Keratinocyte (primary cell): ENCODE measurements at regions not wholly inside any gene's neighbourhood (a gene's known extent, or its start where the extent isn't known, plus 50 kb on each side); places are given as distances from the start of the nearest gene placed in this dataset.

Experiments used
- DNase-seq: peaks from one replicate; pipeline ENCODE4 v3.0.0-alpha.2; 2011; ENCODE audit warnings: low read depth, missing footprints, low spot score
- FAIRE-seq: peaks from 2 replicates; lab custom pipeline; 2011; peaks lifted over from hg19 to GRCh38; lab: Jason Lieb, UNC
- H2AFZ ChIP-seq: 2 replicates; pipeline ENCODE4 v1.6.0; 2012; ENCODE audit warnings: low read length, control low read depth, inconsistent platforms; ENCODE audit not compliant: control insufficient read depth
- H3K27ac ChIP-seq: 2 replicates; pipeline ENCODE4 v1.5.1; 2011; ENCODE audit warnings: low read length; ENCODE audit not compliant: control insufficient read depth, insufficient read depth
- H3K27me3 ChIP-seq: 3 replicates; pipeline ENCODE4 v1.6.0; 2011; ENCODE audit warnings: low read length; ENCODE audit not compliant: control insufficient read depth, insufficient read depth; ENCODE audit errors: extremely low read depth
- H3K36me3 ChIP-seq, 2 experiments: 2 replicates in 1 of 2; 3 replicates in 1 of 2; pipeline ENCODE4 v1.5.1; 2011; ENCODE audit warnings: low read length in 2 of 2, mild to moderate bottlenecking in 1 of 2; ENCODE audit not compliant: control insufficient read depth in 2 of 2, insufficient read depth in 2 of 2; ENCODE audit errors: extremely low read depth in 1 of 2
- H3K4me1 ChIP-seq: 3 replicates; pipeline ENCODE4 v1.5.1; 2011; ENCODE audit warnings: low read length; ENCODE audit not compliant: control insufficient read depth, insufficient read depth; ENCODE audit errors: extremely low read depth
- H3K4me2 ChIP-seq: 3 replicates; pipeline ENCODE4 v1.6.0; 2011; ENCODE audit warnings: low read depth, low read length; ENCODE audit not compliant: control insufficient read depth, insufficient read depth; ENCODE audit errors: extremely low read depth
- H3K4me3 ChIP-seq, 3 experiments: fragments of 200-600 bp in 1 of 3; sonication (generic) in 1 of 3; 2 replicates in 2 of 3; 3 replicates in 1 of 3; pipeline ENCODE4 v1.5.1; 2011 to 2016; ENCODE audit warnings: low read length in 3 of 3, mild to moderate bottlenecking in 3 of 3, control low read depth in 2 of 3, inconsistent platforms in 1 of 3, low read depth in 1 of 3, mixed read lengths in 1 of 3, mixed run types in 1 of 3, moderate library complexity in 1 of 3; ENCODE audit not compliant: control insufficient read depth in 2 of 3, insufficient read depth in 2 of 3; ENCODE audit errors: extremely low read depth in 1 of 3
- H3K79me2 ChIP-seq: 2 replicates; pipeline ENCODE4 v1.6.0; 2012; ENCODE audit warnings: low read length; ENCODE audit not compliant: control insufficient read depth, insufficient read depth
- H3K9ac ChIP-seq: 3 replicates; pipeline ENCODE4 v1.6.0; 2011; ENCODE audit warnings: low read length; ENCODE audit not compliant: control insufficient read depth, insufficient read depth; ENCODE audit errors: extremely low read depth
- H3K9me1 ChIP-seq: 3 replicates; pipeline ENCODE4 v1.6.0; 2011; ENCODE audit warnings: low read length; ENCODE audit not compliant: control insufficient read depth, insufficient read depth; ENCODE audit errors: extremely low read depth
- H3K9me3 ChIP-seq: 2 replicates; pipeline ENCODE4 v1.5.1; 2012; ENCODE audit warnings: low read depth, low read length; ENCODE audit not compliant: control insufficient read depth
- H4K20me1 ChIP-seq: 3 replicates; pipeline ENCODE4 v1.6.0; 2011; ENCODE audit warnings: low read length; ENCODE audit not compliant: control insufficient read depth, insufficient read depth; ENCODE audit errors: extremely low read depth
- EZH2 ChIP-seq: IDR thresholded peaks from one replicate; pipeline ENCODE4 v1.6.1; 2012; ENCODE audit warnings: inconsistent platforms, mild to moderate bottlenecking, low read length, moderate library complexity
- dilution Hi-C: fragments of 300-500 bp; cut with MboI; formaldehyde crosslinking; loops from one replicate; pipeline ENCODE4 v1.7.0; 2020; ENCODE audit warnings: low sequenced_read_pairs; ENCODE audit not compliant: extremely low pct_ligation_motif_present
- TF ChIP-seq, protein P1 (sequence below), 3 experiments: IDR thresholded peaks in 1 of 3; conservative IDR thresholded peaks in 1 of 3; optimal IDR thresholded peaks in 1 of 3; 2 replicates in 2 of 3; 3 replicates in 1 of 3; pipeline versions ENCODE3 to v1.5.1; 2011; ENCODE audit warnings: low read length in 3 of 3, mild to moderate bottlenecking in 3 of 3, moderate library complexity in 2 of 3, control low read depth in 1 of 3, inconsistent platforms in 1 of 3; ENCODE audit not compliant: insufficient read depth in 2 of 3; ENCODE audit errors: extremely low read depth in 1 of 3

DNA sequence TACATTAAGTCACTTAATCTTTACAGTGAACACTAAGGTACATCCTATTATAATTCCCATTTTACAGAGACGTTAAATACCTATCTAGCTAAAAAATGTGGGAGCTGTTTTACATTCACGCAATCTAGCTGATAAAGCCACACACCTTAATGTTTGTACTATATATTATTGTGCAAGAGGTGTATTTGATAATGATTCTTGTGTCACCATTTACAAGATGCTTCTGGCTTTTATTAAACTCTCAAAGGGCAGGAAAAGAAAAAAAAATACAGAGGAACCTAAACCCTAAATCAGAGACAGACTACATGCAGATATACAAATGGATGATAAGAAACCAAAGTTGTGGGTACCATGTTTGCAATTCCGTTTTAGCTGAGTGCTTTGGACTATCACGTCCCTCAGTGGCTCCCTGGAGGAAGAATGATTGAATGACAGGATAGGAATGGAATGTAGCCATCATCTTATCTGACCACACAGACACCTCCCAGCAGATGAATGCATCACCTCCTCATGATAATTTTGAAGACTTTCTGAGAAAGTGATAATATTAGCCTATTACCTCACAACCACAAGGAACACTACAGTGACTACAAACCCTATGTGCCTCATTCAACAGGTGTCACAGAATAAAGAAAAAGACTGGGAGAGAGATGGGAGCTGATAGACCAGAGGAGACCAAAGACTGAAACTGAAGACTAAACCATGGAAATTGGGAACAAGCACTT is 230.5 kb upstream of the SERP2 start:
- no peaks in the 10 kb centered on the region for H3K9me1 ChIP-seq
- peak overlapping the region; percentile 92 for H3K9ac ChIP-seq
- peak; percentile 85 for DNase-seq
- H3K27me3 ChIP-seq: no peaks in the 10 kb centered on the region
- dilution Hi-C loops: no loop called here
- H3K4me1 ChIP-seq: peaks cover 25% of the 10 kb centered on the region
- peak overlapping the region; percentile 96 for H3K4me2 ChIP-seq
- TF ChIP-seq EZH2: no peak
- TF ChIP-seq, protein P1, sequence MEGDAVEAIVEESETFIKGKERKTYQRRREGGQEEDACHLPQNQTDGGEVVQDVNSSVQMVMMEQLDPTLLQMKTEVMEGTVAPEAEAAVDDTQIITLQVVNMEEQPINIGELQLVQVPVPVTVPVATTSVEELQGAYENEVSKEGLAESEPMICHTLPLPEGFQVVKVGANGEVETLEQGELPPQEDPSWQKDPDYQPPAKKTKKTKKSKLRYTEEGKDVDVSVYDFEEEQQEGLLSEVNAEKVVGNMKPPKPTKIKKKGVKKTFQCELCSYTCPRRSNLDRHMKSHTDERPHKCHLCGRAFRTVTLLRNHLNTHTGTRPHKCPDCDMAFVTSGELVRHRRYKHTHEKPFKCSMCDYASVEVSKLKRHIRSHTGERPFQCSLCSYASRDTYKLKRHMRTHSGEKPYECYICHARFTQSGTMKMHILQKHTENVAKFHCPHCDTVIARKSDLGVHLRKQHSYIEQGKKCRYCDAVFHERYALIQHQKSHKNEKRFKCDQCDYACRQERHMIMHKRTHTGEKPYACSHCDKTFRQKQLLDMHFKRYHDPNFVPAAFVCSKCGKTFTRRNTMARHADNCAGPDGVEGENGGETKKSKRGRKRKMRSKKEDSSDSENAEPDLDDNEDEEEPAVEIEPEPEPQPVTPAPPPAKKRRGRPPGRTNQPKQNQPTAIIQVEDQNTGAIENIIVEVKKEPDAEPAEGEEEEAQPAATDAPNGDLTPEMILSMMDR (optimal IDR thresholded peaks at IDR 0.05 in 1 of 3, IDR thresholded peaks at IDR 0.05 in 1 of 3, conservative IDR thresholded peaks at IDR 0.05 in 1 of 3; ENCODE audit: extremely low read depth in 1 of 3, insufficient read depth in 2 of 3, low read length in 3 of 3): no peak
- peak overlapping the region; percentile 41 to 63 (median 61) for H3K4me3 ChIP-seq
- no peaks in the 10 kb centered on the region for H3K9me3 ChIP-seq
- H3K27ac ChIP-seq: peak overlapping the region; percentile 98
- no peaks in the 10 kb centered on the region for H3K79me2 ChIP-seq
- no peaks in the 10 kb centered on the region for H4K20me1 ChIP-seq
- no peak overlapping the region for H2AFZ ChIP-seq
- H3K36me3 ChIP-seq: no peaks in the 10 kb centered on the region
- peak; percentile 95 for FAIRE-seq

DNA sequence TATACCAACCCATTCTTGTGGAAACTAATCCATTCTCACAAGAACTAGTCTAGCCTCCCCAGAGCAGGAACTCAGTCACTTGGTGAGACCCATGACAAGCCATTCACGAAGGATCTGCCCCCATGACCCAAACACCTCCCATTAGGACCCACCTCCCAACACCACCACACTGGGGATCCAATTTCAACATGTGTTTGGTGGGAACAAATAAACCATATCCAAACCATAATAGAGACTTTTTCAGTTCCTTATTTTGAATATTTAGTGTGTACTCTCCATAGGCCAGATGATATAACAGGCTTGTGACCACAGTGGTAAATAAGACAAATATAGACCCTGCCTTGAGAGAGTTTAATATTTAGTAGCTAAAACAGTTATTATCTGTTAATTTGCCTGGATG is 227.5 kb upstream of the SERP2 start:
- H3K27me3 ChIP-seq: no peaks in the 10 kb centered on the region
- H2AFZ ChIP-seq: no peak overlapping the region
- no peak for TF ChIP-seq EZH2
- TF ChIP-seq, protein P1 (optimal IDR thresholded peaks at IDR 0.05 in 1 of 3, IDR thresholded peaks at IDR 0.05 in 1 of 3, conservative IDR thresholded peaks at IDR 0.05 in 1 of 3; ENCODE audit: extremely low read depth in 1 of 3, insufficient read depth in 2 of 3, low read length in 3 of 3): no peak
- no peaks in the 10 kb centered on the region for H4K20me1 ChIP-seq
- no peak overlapping the region for H3K4me3 ChIP-seq
- no peaks in the 10 kb centered on the region for H3K9me3 ChIP-seq
- dilution Hi-C loops: no loop called here
- DNase-seq (no peak), FAIRE-seq (no peak)
- no peak overlapping the region for H3K27ac ChIP-seq
- H3K9ac ChIP-seq: no peak overlapping the region
- no peaks in the 10 kb centered on the region for H3K79me2 ChIP-seq
- H3K4me2 ChIP-seq: no peak overlapping the region
- H3K36me3 ChIP-seq: no peaks in the 10 kb centered on the region
- no peaks in the 10 kb centered on the region for H3K9me1 ChIP-seq
- peaks cover 25% of the 10 kb centered on the region for H3K4me1 ChIP-seq
